C4-2B (cell line): ENCODE measurements at regions not wholly inside any gene's neighbourhood (a gene's known extent, or its start where the extent isn't known, plus 50 kb on each side); places are given as distances from the start of the nearest gene placed in this dataset.

Source experiments
- CTCF ChIP-seq: fragments of 450-650 bp; conservative IDR thresholded peaks from 2 replicates; pipeline ENCODE4 v1.5.1; 2017; ENCODE audit warnings: mild to moderate bottlenecking
- ZFX ChIP-seq: fragments of 450-650 bp; IDR thresholded peaks from 2 replicates; pipeline ENCODE4 v1.6.1; 2017

DNA sequence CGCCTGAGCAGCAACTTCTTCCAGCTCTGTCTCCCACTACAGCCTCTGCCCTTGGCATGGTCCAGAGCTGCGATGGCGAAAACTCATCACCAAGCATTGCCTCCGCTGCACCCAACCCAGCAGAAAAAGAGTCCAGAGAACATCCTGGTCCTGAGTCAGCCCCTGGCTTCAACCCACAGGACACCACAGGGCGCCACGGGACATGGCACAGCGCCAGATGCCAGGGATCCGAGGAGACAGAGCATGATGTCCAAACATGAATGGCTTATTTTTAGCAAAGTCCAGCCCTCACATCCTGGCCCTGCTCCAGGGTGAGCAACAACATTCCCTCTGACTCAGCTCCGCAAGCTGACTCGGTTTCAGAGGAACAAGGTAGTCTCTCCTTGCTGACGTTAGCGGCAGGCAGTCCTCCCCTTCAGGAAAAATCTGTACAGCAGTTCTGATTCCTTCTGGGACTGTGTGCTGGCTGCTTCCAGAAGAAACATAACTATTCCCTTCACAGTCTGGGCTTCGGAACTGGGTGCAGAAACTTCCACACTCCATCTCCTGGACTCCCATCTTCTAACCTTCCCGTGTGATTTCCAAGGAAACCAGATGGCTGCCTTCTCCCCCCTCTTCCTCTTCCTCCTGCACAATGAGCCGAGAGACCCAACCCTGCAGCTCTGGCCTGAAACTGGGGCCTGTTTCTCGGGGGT is 131.3 kb downstream of the TOMM20 start:
- TF ChIP-seq CTCF: no peak
- TF ChIP-seq ZFX: no peak
